Left kidney (tissue), 1 donor: ENCODE measurements at regions not wholly inside any gene's neighbourhood (a gene's known extent, or its start where the extent isn't known, plus 50 kb on each side); places are given as distances from the start of the nearest gene placed in this dataset.
"Not testable (repeated sequence)": the region's sequence is repeated elsewhere in the genome, so short reads cannot be mapped to it uniquely, and the experiment has no call there.

Source experiments
- DNase-seq: peaks from one replicate; pipeline ENCODE4 v3.0.0-alpha.2; 2013

DNA sequence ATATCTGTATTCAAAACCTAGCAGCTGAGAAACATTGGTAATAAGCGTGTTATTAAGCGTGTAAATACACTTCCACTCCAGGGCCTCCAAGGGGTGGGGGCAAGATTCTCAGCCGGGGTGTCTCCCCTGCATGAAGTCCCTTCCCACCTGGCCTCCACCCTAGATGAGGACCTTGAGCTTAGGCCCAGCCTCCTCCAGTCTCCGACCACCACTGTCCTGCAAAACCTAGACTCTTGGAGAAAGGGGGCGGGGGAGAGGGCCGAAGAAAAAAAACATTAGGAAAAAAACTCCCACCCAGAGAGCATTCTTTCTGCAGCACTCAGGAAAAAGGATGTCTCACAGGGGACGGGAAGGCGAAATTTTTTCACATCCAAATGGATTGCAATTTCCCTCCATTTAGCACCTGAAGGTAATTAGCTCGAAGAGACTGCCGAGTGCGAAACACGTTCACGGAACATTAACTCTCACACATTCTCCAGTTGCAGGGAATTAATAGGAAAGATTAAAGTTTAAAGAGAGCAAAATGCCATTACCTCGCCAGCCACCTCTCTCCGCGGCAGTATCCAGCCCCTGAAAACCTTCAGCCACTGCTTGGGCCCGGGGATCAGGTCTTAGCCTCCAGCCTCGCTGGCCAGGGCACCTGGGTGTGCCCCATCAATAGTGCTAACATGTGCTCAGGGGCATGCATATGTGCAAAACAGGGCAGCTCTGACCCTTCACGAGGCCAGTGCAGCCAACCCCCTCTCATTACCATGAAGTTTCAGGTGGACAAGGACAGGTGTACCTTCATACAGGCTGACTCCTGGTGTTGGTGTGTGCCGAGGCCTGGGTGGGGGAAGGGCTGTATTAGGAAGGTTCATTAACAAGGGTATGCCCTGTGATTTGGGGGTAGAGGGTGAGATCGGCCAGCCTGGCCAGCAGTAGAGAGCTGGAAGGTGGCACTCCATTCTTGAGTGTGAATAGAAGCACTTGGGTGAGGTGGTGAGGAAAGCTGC lies 77.2 kb downstream of the HIF1AN start:
- DNase-seq, result peak; percentile 57

DNA sequence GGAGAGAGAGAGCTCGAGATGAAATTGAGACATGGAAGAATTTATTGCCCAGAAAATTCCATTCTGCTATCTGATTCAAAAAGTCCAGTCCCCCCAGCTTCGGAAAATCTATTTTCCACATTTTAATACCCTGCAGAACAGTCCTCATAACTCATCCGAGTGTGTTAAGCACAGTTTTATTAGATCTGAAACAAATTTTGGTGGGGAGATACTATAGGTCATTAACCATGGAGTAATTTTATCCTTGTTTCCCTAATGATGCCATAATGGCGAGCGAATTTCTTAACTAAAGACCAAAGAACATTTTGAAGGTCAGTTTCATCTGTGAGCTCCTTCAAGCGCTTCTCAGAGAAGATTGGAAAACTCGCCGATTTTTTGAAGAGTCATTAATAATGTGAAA lies 78.1 kb downstream of the HIF1AN start:
- DNase-seq, result no peak

DNA sequence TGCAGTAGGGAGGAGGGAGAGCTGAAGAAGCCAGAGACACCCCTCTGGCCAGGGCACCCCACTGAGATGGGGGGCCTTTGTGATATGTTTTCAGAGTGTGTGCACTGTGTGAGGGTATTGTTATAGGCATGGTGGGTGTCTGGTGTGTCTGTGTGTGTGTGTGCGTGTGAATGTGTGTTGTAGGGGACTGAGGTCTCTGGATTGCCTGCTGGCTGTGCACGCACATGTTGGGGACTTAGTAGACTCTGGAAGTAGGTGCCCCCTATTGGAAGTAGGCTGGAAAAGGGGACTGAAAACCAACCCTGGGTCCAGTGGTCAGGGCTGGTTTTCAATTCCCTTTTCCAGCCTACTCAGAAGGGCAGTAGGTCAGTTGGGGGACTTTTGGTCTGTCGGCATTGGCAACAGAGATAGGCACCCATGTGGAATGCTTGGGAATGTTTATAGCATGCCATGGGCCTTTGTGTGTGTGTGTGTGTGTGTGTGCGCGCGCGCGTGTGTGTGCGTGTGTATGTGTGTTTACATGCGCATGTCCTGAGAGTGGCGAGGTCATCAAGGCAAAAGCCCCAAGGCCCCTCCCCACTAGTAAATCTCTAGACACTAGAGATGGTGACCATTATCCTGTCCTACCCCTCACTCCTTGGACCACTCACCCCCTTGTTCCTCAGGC lies 78.8 kb downstream of the HIF1AN start:
- no peak for DNase-seq

GRCh38 chr10:100615241-100615640 lies 79.5 kb downstream of the HIF1AN start:
- DNase-seq, result no peak

DNA sequence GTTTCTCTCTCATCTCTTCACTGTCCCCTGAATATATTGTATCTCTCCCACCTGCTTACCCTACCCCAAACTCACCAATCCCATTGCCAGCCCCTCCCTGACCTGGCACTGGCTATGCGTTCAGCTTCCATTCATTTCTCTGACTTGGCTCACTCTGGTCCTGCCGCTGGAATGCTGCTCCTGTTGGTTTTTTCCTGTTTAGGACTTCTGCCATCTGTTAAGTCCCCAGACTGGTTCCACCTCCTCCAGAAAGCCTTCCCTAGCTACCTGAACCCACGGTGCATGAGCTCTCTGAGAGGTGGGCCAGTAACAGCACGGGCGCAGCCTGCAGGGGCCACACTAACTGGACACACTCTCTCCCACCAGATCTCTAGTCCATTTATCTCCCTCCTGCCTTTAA lies 80.2 kb downstream of the HIF1AN start:
- DNase-seq, result no peak

- no peak for DNase-seq
Observed at GRCh38 chr10:100618091-100618615, 82.4 kb downstream of the HIF1AN start.

- no peak for DNase-seq
Observed at GRCh38 chr10:100618632-100619255, 83.0 kb downstream of the HIF1AN start.

- DNase-seq, result no peak
Observed at GRCh38 chr10:100620087-100620835, 84.5 kb downstream of the HIF1AN start.

DNA sequence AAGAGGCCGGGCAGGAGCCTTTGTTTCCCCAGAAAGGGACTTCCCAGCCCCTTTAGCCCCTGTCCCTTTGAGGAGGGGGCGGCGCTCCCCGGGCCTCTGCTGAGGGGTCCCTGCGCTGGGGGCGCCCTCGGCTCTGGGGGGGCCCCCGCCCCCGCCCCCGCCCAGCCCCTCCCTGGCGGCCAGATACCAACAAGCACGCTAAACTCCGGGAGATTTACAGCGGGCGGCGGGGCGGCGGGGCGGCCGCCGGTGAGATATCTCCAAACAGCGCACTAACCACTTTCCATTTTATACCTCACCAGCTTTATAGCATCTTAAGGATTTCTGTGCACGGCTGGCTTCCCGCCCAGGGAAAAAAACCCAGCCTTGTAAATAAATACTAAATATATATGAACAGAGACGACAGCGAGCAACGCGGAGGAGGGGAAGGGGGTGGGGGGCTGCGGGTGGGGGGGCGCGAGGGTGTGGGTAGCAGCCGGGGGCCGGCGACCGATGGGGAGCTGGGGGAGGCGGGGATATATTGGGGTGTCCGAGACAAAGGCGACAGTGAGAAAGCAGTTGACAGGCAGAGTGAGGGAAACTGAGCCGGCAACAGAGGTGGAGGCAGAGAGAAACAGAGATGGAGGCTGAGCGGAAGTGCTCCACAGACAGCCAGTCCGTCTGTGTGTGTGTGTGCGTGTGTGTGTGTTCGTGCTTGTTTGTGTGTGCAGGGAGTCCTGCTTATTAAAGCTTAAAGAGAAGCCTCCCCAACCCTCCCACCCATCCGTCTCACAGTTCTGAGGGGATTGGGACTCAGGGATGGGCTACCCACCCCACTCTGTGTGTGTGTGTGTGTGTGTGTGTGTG lies 85.8 kb downstream of the HIF1AN start:
- DNase-seq, result peak; percentile 80

- DNase-seq, result no peak
Observed at GRCh38 chr10:100622946-100623345, 87.2 kb downstream of the HIF1AN start.

DNA sequence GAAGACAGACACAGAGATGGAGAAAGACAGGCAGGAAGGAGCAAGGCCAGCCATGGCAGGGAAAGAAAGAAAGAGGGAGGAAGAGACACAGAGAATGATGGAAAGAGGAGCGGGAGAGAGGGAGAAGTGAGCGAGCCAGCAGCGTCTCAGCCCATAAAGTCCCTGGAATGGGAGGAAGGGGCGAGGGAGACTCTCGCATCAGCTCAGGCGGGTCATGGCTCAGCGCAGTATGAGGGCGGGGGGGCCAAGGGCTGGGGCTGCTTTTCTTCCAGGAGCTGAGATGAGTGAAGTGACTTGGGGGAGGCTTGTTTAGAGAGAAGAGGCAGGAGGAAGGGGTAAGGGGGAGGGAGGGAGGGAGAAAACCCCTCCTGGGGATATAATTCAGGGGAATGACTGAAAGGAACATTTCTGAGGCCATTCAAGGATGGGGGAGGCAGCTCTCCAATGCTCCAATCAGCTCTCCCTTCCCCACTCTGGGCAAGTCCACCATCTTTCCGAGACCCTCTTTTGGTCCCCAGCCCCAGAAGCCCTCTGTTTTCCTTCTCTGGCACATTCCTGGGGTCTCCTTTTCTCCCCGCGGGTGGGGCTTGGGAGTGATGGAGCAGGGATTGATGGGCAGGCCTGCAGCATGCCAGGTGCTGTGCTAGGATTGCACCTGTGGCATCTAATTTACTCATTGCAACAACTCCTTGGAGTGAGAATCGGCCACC lies 87.9 kb downstream of the HIF1AN start:
- peak; percentile 81 for DNase-seq

DNA sequence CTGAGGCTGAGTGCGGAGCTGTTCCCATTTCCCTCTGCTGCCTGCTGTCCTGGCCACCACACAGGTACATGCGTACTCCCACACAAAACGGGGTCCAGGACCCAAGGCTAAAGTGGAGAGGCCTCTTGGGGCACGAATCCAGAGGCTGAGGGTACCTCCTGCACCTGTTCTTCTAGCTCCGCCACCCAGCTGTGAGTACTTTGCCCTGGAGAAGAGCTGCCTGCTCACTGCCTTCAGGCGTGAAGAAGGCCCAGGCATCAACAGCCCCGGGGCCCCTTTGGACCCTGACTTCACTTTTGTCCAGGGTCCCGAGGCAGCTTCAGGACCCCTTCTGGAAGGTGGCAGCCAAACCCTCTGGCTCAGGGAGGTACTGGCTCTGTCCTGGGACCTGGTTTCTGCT lies 88.6 kb downstream of the HIF1AN start:
- DNase-seq, result no peak

DNA sequence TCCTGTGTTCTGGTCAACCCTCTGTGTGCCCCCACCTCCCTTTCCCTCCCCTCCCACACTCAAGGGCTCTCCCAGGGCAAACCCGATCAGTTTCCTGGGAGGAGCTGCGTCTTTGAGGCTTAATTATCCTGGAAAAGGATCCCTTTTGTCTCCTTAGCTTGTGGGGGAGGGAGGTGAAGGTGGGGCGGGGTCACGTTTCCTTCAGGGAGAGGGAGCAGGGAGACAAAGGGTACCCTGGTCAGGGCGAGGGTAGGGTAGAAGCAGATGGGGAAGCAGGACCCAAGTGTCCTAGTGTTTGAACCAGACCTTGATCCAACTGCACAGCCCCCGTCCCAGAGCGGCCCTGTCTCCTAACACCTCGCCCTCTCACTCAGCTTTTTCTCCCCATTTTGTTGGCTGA lies 90.1 kb downstream of the HIF1AN start:
- no peak for DNase-seq

DNA sequence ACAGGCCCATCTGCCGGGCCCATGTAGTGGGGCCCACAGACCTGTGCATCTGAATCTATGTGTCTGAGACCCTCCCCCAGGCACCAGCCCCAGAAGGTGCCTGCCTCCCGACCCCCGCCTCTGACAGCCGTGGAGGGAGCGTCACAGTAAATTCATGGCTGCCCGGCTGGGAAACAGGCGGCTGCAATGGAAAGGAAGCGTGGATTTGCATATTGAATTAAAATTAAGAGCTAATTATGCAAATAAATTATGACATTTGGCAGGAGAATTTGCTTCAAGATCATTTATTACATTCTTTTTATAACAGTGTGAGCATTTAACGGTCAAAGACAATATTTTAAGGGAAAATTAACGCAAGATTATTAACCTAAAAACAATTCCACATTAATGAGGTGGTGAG lies 92.3 kb downstream of the HIF1AN start:
- DNase-seq, result no peak

GRCh38 chr10:100631192-100631591 lies 95.4 kb downstream of the HIF1AN start:
- no peak for DNase-seq

DNA sequence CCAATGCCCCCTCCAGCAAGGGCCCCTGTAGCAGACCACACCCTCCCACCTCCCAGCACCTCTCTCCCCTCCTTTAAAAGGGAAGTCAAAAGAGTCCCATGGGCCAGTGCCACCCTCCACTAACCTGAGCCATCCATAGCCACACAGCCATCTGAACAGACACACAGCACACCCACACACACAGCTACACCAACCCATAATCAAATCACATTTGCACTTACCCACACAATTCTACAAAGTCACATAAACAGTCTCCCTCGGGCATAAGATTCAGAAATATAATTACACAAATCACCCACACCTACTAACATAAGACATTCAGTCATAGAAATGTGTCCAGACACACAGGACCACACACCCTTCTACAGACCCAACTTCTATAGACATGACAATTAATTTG lies 96.3 kb downstream of the HIF1AN start:
- DNase-seq, result no peak

- DNase-seq, result no peak
Observed at GRCh38 chr10:100634034-100634433, 98.3 kb downstream of the HIF1AN start.

GRCh38 chr10:100636848-100637553 lies 101.3 kb downstream of the HIF1AN start:
- no peak for DNase-seq

- no peak for DNase-seq
Observed at GRCh38 chr10:100637785-100638184, 102.0 kb downstream of the HIF1AN start.

DNA sequence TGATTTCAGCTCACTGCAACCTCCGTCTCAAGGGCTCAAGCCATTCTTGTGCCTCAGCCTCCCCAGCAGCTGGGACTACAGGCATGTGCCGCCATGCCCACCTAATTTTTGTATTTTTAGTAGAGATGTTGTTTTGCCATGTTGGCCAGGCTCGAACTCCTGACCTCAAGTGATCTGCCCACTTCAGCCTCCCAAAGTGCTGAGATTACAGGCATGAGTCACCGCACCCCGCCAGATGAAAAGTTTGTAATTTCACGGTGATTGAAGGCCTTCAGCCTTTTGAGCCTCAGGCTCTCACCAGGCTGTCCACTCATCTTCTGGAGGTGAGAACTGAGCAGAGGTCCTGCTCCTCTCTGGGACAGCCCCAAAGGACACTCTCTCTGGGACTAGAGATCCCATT lies 103.2 kb downstream of the HIF1AN start:
- DNase-seq, result not testable (repeated sequence)
